Kidney epithelial cell (primary cell): ENCODE measurements at regions not wholly inside any gene's neighbourhood (a gene's known extent, or its start where the extent isn't known, plus 50 kb on each side); places are given as distances from the start of the nearest gene placed in this dataset.

ENCODE experiments used
- DNase-seq: peaks from one replicate; pipeline ENCODE4 v3.0.0-alpha.2; 2010; ENCODE audit warnings: low read depth
- H3K27me3 ChIP-seq: 2 replicates; pipeline ENCODE4 v1.6.0; 2011; ENCODE audit warnings: low read length; ENCODE audit not compliant: control insufficient read depth, insufficient read depth
- H3K36me3 ChIP-seq: 2 replicates; pipeline ENCODE4 v1.5.1; 2011; ENCODE audit warnings: low read length; ENCODE audit not compliant: control insufficient read depth, insufficient read depth
- H3K4me3 ChIP-seq: 2 replicates; pipeline ENCODE4 v1.5.1; 2011; ENCODE audit warnings: low read depth, mild to moderate bottlenecking, control low read depth, low read length
- TF ChIP-seq, protein P1 (sequence below): IDR thresholded peaks from 2 replicates; pipeline ENCODE4 v1.5.1; 2011; ENCODE audit warnings: mild to moderate bottlenecking, moderate library complexity, low read length, control low read depth, inconsistent platforms; ENCODE audit not compliant: insufficient read depth, poor library complexity, severe bottlenecking

DNA sequence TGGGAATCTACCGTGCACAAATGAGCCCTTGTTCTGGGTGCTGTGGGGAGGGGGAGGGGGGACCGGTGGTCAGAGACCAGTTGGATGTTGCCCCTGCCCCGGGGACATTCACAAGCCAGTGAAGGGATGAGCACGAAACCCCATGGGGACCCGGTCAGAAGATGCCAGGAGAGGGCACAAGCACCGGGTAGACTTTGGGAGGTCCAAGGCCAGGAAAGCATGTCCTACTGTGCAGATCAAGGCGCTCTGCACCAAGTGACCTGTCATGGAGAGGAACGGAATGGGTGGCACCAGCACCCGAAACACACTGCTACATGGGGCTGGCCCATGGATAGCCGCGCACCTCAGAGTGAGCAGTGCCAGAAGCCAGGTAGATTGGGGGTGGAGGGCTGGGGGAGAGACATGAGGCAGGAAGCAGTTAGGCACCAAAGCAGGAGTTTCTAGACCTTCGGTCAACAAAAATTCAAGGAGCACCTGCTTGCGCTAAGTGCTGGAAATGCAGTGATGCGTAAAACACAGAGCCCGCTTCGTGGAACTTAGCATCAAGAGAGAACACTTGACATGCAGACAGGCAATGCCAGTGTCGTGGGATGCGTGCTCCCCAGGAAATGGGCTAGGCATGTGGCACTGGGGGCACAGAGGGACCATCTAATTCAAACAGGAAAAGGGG lies 99.1 kb downstream of the CPN2 start:
- Histone ChIP-seq H3K27me3 (peaks cover 29% of the 10 kb centered on the region), H3K4me3 (no peak overlapping the region), H3K36me3 (no peaks in the 10 kb centered on the region)
- TF ChIP-seq, protein P1, sequence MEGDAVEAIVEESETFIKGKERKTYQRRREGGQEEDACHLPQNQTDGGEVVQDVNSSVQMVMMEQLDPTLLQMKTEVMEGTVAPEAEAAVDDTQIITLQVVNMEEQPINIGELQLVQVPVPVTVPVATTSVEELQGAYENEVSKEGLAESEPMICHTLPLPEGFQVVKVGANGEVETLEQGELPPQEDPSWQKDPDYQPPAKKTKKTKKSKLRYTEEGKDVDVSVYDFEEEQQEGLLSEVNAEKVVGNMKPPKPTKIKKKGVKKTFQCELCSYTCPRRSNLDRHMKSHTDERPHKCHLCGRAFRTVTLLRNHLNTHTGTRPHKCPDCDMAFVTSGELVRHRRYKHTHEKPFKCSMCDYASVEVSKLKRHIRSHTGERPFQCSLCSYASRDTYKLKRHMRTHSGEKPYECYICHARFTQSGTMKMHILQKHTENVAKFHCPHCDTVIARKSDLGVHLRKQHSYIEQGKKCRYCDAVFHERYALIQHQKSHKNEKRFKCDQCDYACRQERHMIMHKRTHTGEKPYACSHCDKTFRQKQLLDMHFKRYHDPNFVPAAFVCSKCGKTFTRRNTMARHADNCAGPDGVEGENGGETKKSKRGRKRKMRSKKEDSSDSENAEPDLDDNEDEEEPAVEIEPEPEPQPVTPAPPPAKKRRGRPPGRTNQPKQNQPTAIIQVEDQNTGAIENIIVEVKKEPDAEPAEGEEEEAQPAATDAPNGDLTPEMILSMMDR: no peak
- DNase-seq: no peak

DNA sequence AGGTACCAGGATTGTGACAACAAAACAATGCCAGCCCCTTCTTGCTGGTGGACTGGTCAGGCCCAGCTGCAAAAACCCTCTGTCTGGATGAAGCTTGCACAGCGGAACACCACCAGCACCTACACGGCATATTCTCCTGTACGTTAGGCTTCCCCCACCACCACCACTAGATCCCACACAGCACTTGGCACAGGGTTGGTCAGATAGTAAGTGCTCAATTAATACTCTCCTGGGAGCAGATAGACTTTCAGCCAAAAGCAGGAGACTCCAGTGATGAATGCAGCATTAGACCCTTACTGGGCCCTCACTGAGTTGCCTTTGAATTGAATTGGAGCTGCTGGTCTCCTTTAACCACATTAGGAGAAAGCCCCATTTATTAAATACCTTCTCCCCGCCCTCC lies 97.9 kb downstream of the CPN2 start:
- peaks cover 29% of the 10 kb centered on the region for H3K27me3 ChIP-seq
- TF ChIP-seq, protein P1: no peak
- no peak overlapping the region for H3K4me3 ChIP-seq
- DNase-seq: no peak
- no peaks in the 10 kb centered on the region for H3K36me3 ChIP-seq

DNA sequence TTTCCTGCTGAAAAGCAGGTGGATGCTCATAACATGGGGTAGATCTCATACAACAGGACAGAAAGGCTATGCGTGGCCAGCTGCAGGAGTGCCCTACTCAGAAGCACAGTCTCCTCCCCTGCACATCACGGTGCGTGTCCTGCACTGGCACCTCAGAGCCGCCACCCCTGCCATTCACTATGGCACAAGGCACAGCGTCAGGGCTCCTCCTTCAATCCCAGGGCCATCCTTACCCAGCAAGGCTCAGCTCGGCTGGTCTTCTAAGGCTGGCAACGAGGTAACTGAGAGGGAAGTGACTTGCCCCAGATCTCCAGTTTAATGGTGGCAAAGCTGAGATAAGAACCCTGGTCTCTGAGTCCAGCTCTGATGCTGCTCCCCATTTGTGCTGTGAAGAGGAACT lies 97.1 kb downstream of the CPN2 start:
- TF ChIP-seq, protein P1: no peak
- Histone ChIP-seq H3K4me3 (no peak overlapping the region), H3K36me3 (no peaks in the 10 kb centered on the region), H3K27me3 (peaks cover 27% of the 10 kb centered on the region)
- no peak for DNase-seq

DNA sequence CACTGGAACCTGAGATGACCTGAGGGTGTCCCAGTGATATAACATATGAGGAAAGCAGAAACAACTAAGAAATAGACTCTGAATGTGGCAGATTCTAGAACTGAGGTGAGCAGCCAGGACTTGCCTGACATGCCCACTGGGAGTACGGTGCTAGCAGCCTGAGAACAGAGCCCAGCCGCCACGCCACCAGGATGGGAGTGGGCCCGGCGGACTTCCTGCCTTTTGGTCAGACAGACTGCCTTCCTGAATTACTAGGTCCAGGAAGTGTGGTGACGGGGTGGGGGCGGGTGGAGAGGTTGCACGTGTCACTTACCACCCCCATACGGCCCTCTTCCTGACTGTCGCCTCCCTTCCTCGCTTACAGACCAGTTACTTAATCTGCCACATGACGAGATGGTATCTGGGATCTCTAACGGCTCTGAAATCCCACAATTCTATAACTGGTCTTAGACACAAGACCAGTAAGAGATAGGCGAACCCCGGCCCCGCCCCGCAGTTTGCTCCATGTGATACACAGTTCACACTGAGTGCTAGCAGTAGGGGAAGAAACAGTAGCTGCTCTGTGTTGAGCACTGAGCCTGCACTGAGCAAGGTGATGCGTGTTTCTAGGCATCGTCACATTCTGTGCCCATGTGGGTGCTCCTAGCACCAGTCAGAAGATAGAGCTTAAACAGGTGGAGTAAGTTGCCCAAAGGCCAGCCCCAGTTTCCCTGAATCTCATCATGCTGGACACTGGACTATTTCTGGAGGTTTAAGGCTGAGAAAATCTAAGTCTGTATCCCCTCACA lies 95.7 kb downstream of the CPN2 start:
- TF ChIP-seq, protein P1: no peak
- DNase-seq: no peak
- no peaks in the 10 kb centered on the region for H3K36me3 ChIP-seq

DNA sequence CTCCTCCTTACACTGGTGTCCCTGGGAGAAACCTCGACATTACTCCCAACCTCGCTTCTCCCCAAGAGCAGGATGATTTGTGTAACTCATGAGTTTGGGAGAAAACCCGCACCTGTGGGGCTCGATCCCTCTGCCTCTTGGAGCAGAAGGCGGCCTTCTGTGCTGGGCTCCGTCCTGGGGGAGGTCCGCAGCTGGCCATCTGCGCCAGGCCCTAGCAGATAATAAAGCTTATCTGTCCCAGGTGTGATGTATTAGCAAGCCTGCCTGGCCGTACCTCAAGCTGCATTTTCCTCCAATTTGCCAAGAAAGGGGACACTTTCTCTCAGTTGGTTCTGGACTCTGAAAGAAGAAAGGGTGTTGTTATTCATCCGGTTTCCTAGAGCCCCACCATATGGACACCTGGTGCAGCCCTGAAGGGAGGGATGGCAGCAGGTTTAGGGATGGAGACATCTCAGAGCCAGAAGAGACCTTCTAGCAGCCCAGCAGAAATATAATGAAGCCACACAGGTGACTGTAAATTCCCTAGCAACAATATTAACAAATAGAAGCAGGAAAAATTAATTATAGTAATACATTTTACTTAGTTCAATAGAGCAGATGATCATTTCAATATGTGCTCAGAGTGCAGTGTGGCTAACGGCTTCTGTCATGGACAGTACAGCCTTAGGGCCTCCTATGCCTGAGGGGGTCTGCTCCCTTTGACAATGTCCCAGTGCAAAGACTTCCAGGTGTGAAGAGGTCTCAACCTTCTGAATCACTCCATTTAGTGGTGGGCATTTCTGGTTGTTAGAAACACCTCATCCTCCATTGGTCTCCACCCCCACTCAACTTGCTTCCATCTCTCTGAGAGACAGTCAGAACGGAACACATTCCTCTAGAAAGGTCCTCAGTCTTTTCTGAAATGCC lies 94.8 kb downstream of the CPN2 start:
- H3K27me3 ChIP-seq: peaks cover 9% of the 10 kb centered on the region
- TF ChIP-seq, protein P1: no peak
- no peak for DNase-seq
- H3K4me3 ChIP-seq: no peak overlapping the region
- H3K36me3 ChIP-seq: no peaks in the 10 kb centered on the region

More for the DNA sequence above, 95.7 kb downstream of the CPN2 start:
- H3K27me3 ChIP-seq: peaks cover 15% of the 10 kb centered on the region
- H3K4me3 ChIP-seq: no peak overlapping the region
